ENCODE measurements at regions not wholly inside any gene's neighbourhood (a gene's known extent, or its start where the extent isn't known, plus 50 kb on each side); places are given as distances from the start of the nearest gene placed in this dataset.

DNA sequence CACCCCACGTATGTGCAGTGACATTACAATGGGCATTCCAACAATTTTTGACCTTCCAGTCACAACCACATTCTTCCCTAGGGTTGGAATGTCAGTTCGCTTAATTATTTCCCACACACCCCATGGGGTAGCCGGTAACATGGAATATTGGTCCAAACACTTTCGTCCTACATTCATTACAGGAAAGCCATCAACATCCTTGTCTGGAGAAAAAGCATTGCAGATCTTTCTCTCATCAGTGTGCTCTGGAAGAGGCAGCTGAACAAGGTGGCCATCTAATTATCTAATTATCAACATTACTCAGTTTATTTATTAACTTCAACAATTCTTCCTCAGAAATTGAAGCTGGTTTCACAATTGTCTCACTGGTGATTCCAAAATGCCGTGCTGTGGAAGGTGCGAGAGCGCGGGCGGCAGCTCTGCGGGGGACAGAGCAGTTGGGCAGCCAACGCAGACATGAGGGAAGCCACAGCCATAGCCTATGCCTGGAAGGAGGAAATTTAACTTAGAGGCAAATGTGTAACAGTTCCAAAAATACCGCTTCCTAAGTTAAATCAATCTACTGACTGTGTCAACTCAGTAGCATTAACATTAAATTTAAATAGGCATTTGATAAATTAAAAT lies 1158.9 kb upstream of the EPHA6 start:
- DNase-seq: no peak
- no peaks in the 10 kb centered on the region for H3K36me3 Mint-ChIP-seq (ENCODE audit: insufficient read depth)
- H3K27me3 Mint-ChIP-seq (ENCODE audit: low read depth): no peaks in the 10 kb centered on the region
- H3K9me3 Mint-ChIP-seq: no peaks in the 10 kb centered on the region
- H3K4me1 Mint-ChIP-seq (ENCODE audit: low read depth): no peaks in the 10 kb centered on the region
- H3K4me3 Mint-ChIP-seq: no peak overlapping the region
- no peak for ATAC-seq

DNA sequence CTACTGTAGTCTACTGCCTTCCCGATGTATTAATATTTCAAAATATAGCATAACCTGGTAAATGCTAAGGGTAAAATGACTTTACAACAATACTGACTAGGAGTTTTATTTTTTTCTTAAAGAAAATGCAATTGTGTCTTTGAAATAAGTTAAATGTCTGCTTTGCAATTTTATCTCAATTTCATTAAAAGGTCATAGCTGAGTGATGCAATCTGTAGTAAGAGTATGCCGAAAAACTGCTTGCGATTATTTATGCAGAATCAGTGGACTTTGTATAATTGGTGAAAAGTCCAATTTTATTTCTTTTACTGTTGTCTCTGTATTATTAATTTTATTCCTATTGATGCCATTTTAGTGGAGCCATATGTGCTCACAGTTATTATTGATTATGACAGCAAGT lies 1143.6 kb upstream of the EPHA6 start:
- H3K9me3 Mint-ChIP-seq: peaks cover 4% of the 10 kb centered on the region
- no peaks in the 10 kb centered on the region for H3K36me3 Mint-ChIP-seq (ENCODE audit: insufficient read depth)
- H3K4me1 Mint-ChIP-seq (ENCODE audit: low read depth): no peaks in the 10 kb centered on the region
- DNase-seq (no peak), ATAC-seq (no peak)
- no peak overlapping the region for H3K4me3 Mint-ChIP-seq
- H3K27me3 Mint-ChIP-seq (ENCODE audit: low read depth): no peaks in the 10 kb centered on the region

DNA sequence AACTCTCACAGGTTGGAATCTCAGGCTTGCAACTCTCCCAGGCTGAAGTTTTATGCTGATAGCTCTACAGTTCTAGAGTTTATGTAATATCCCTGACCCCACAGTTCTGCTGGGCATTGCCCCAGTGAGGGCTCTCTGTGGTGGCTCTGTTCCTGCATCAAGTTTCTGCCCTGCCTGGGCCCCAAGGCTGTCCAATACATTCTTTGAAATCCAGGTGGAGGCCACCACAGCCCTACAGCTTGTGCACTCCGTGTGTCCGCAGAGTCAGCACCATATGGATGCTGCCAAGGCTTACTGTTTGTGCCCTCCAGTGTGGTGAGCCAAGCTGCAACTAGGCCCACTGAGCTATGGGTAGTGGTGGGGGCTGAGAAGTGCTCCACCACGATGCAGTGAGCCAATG lies 1141.2 kb upstream of the EPHA6 start:
- H3K36me3 Mint-ChIP-seq (ENCODE audit: insufficient read depth): no peaks in the 10 kb centered on the region
- no peaks in the 10 kb centered on the region for H3K4me1 Mint-ChIP-seq (ENCODE audit: low read depth)
- DNase-seq (no peak), ATAC-seq (no peak)
- H3K4me3 Mint-ChIP-seq: no peak overlapping the region
- peaks cover under 1% of the 10 kb centered on the region for H3K9me3 Mint-ChIP-seq
- no peaks in the 10 kb centered on the region for H3K27me3 Mint-ChIP-seq (ENCODE audit: low read depth)

DNA sequence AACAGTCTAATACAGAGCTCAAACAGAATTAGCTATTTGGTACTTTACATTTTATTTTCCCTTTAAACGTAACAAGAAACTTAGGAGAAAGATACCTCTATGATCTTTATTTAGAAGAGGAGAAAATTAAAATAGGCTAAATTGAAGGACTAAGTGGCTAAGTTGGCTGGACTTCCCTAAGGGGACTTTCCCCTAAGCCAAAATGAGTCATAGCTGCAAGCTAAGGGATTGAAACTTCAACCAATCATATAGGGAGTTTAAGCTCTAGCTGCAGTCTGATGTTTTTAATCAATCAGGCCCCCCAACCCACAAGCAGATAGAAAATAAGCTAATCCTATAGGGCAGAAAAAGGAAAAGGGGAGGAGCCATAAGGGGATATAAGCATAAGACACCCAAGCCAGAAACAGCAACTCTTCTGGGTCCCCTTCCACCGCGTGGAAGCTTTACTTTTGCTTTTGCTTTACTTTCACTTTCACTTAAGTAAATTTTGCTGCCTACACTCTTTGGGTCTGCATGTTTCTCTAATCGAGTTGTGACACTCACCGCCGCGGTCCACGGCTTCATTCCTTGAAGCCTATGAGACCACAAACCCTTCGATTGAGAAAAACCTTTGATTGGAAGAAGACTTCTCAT lies 1108.5 kb upstream of the EPHA6 start:
- no peaks in the 10 kb centered on the region for H3K36me3 Mint-ChIP-seq (ENCODE audit: insufficient read depth)
- H3K4me1 Mint-ChIP-seq (ENCODE audit: low read depth): peaks cover 4% of the 10 kb centered on the region
- peaks cover 13% of the 10 kb centered on the region for H3K9me3 Mint-ChIP-seq
- H3K27me3 Mint-ChIP-seq (ENCODE audit: low read depth): no peaks in the 10 kb centered on the region
- peak in 1 of 2 donors; percentile 43 for ATAC-seq
- no peak for DNase-seq
- H3K4me3 Mint-ChIP-seq: peak overlapping the region; percentile 19

DNA sequence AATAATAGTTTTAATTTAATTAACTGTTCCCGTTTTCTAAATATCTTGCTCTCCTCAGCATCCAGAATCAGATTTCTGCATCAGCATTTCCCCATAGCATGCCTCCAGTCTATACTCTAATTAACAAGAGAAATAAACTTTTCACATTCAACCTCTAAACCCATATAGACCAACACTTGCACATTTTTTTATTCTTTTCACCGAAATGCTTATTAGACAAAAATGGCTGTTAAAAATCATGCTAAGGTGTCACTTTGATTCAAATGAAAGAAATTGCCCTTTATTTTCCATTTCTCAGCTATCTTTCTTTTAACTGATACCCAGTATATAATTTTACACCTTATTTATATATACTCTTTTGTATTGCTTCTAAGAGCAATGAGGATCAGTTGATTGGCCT lies 1107.1 kb upstream of the EPHA6 start:
- Mint-ChIP-seq H3K4me3 (no peak overlapping the region), H3K27me3 (ENCODE audit: low read depth) (no peaks in the 10 kb centered on the region), H3K9me3 (peaks cover 13% of the 10 kb centered on the region), H3K36me3 (ENCODE audit: insufficient read depth) (no peaks in the 10 kb centered on the region), H3K4me1 (ENCODE audit: low read depth) (peaks cover 4% of the 10 kb centered on the region)
- DNase-seq (no peak), ATAC-seq (no peak)

DNA sequence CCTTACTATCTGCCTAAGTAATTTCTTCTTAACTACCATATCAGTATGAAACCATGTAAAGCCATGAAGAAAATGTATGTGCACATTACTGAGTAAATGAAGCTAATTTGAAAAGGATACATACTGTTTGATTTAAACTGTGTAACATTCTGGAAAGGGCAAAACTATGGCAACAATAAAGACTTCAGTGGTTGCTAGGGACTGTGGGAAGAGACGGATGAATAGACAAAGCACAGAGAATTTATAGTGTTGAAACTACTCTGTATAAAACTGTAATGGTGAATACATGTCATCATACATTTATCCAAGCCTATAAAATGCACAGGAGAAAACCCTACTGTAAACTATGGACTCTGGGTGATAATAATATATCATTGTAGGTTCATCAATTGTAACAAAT lies 1103.7 kb upstream of the EPHA6 start:
- Mint-ChIP-seq H3K27me3 (ENCODE audit: low read depth) (no peaks in the 10 kb centered on the region), H3K36me3 (ENCODE audit: insufficient read depth) (no peaks in the 10 kb centered on the region), H3K4me3 (no peak overlapping the region), H3K4me1 (ENCODE audit: low read depth) (peaks cover 2% of the 10 kb centered on the region), H3K9me3 (peaks cover 5% of the 10 kb centered on the region)
- no peak for ATAC-seq
- DNase-seq: no peak

DNA sequence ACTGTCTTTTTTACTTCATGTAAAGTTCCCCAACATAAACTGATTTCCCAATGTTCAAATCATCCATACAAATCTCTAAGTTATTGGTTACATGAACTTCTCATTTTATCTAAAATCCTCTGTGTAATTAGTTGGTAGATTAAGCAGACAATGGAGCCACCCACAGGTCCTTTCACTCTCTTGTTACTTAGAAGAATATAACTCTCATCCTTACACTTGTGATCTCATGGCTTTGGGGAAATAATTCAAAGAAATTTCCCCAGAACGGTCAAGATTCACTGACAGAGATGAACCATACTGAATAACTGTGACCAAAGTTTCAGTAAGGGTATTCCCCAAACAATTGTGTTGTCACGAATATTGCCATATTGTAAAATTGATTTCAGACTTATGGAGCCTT lies 1102.6 kb upstream of the EPHA6 start:
- Mint-ChIP-seq H3K36me3 (ENCODE audit: insufficient read depth) (no peaks in the 10 kb centered on the region), H3K4me3 (no peak overlapping the region), H3K4me1 (ENCODE audit: low read depth) (no peaks in the 10 kb centered on the region), H3K9me3 (peaks cover 5% of the 10 kb centered on the region), H3K27me3 (ENCODE audit: low read depth) (no peaks in the 10 kb centered on the region)
- DNase-seq: no peak
- ATAC-seq: no peak

DNA sequence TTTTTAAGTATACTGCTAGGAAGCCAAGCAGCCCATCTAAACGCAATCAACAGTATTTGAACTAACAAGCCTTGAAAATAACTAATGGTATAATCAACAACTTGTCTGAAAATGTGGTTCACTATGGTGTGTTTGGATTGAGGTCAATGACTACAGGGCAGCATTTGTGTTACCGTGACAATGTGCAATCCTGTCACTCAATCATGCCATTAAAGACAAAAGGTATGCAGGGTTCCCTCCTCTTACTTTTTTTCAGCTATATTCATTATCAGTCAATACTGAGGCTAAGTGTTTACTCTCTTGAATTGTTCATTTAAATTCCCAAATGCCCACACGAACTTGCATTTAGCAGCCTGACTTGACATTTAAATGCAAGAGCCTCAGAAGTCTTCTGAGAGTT lies 1099.3 kb upstream of the EPHA6 start:
- H3K9me3 Mint-ChIP-seq: no peaks in the 10 kb centered on the region
- no peaks in the 10 kb centered on the region for H3K4me1 Mint-ChIP-seq (ENCODE audit: low read depth)
- no peaks in the 10 kb centered on the region for H3K27me3 Mint-ChIP-seq (ENCODE audit: low read depth)
- no peak overlapping the region for H3K4me3 Mint-ChIP-seq
- no peak for DNase-seq
- ATAC-seq: no peak
- H3K36me3 Mint-ChIP-seq (ENCODE audit: insufficient read depth): no peaks in the 10 kb centered on the region

DNA sequence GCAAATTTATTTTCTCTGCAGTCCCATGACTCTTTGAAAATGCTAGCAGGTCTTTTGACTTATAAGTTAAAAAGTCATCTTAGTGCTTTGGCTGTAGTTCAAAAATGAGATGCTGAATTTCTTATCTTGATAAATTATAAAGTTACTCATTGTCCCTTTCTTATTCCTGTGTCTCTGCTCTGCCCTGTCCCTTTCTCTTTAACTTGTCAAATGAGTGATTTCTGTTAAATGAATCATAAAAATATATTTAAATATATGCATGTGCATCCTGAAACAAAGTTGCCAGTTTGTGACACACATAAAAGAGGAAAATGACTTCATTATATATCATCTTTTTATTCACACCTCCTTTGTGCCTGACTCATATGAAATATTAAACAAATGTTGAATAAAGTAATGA lies 1097.3 kb upstream of the EPHA6 start:
- Mint-ChIP-seq H3K36me3 (ENCODE audit: insufficient read depth) (no peaks in the 10 kb centered on the region), H3K27me3 (ENCODE audit: low read depth) (no peaks in the 10 kb centered on the region), H3K9me3 (no peaks in the 10 kb centered on the region), H3K4me3 (no peak overlapping the region), H3K4me1 (ENCODE audit: low read depth) (peaks cover 2% of the 10 kb centered on the region)
- DNase-seq (no peak), ATAC-seq (no peak)

DNA sequence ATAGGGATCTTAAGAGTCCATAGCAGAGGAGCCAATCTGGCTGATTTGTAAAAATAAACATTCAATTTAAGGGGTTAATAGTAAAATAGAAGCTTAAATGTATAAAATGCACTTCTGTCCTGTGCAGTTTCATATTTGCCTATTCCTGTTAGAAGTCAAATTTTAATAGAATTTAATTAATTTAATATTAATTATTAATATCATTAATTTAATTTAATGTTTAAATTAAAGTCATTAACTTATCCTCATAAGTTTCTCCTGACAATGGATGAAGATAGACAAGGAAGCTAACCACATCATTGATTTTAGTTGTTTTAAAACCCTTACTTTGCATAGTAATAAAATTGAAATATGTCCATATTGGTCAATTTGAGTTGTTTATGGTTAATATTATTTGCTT lies 1096.2 kb upstream of the EPHA6 start:
- Mint-ChIP-seq H3K4me3 (no peak overlapping the region), H3K27me3 (ENCODE audit: low read depth) (no peaks in the 10 kb centered on the region), H3K36me3 (ENCODE audit: insufficient read depth) (no peaks in the 10 kb centered on the region), H3K4me1 (ENCODE audit: low read depth) (peaks cover 2% of the 10 kb centered on the region), H3K9me3 (no peaks in the 10 kb centered on the region)
- no peak for ATAC-seq
- DNase-seq: no peak

DNA sequence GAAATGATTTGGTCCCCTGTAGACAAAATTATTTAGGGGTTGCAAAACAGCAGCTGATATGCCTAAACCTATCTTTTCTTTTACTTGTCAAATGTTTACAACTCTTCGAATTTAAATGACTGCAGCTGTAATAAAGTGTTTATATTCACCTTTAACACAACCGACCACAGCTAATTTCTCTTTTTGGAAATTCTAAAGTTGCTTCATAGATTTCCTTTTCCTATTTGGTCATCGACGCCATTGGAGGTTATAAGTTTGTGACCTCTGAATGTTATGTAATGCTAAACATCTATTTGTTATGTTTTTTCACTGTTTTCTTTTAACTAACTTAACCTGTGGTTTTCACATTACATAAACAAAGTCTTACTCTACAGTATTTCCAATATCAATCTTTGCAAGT lies 1094.9 kb upstream of the EPHA6 start:
- DNase-seq: no peak
- Mint-ChIP-seq H3K9me3 (no peaks in the 10 kb centered on the region), H3K36me3 (ENCODE audit: insufficient read depth) (no peaks in the 10 kb centered on the region), H3K27me3 (ENCODE audit: low read depth) (no peaks in the 10 kb centered on the region), H3K4me3 (no peak overlapping the region), H3K4me1 (ENCODE audit: low read depth) (peaks cover 2% of the 10 kb centered on the region)
- no peak for ATAC-seq

DNA sequence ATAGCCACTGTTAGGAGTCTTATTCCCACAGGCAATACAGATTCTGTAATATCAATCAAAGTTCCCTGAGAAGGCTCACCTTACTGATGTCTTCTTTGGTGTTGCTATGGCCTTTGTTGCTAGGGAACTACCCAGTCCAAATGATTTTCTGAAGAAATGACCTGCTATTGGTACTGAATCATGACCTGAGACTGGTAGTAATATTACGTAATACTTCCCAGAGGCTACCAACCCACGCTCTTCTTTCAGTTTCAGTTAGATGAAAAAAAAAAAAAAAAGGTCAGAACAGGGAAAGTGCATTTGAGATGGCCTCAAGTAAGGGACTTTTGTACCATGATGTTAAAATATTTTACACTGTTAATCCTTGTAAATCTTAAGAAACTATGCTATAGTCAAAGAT lies 1092.5 kb upstream of the EPHA6 start:
- no peak for DNase-seq
- H3K4me3 Mint-ChIP-seq: no peak overlapping the region
- H3K36me3 Mint-ChIP-seq (ENCODE audit: insufficient read depth): no peaks in the 10 kb centered on the region
- H3K9me3 Mint-ChIP-seq: no peaks in the 10 kb centered on the region
- peaks cover 2% of the 10 kb centered on the region for H3K4me1 Mint-ChIP-seq (ENCODE audit: low read depth)
- H3K27me3 Mint-ChIP-seq (ENCODE audit: low read depth): no peaks in the 10 kb centered on the region
- ATAC-seq: no peak

DNA sequence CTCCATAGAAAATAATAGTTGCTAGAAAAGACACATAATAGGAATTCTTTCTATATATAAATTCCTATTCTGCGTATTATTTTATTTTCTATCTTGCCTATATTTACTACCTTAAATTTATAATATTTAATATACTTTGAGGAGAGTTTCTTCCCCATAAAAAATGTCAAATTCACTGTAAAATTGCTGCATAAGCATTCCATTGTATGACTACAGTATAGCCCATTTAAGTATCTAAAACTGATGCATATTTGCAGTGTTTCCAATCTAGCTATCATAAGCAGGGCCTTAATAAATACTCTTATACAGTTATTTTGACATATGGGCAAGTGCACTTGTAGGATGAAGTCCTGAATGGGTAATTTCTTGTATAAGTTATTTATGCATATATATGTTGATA lies 1088.6 kb upstream of the EPHA6 start:
- no peaks in the 10 kb centered on the region for H3K36me3 Mint-ChIP-seq (ENCODE audit: insufficient read depth)
- no peaks in the 10 kb centered on the region for H3K27me3 Mint-ChIP-seq (ENCODE audit: low read depth)
- ATAC-seq: no peak
- H3K4me1 Mint-ChIP-seq (ENCODE audit: low read depth): peaks cover 2% of the 10 kb centered on the region
- H3K9me3 Mint-ChIP-seq: peaks cover 4% of the 10 kb centered on the region
- DNase-seq: no peak
- no peak overlapping the region for H3K4me3 Mint-ChIP-seq

DNA sequence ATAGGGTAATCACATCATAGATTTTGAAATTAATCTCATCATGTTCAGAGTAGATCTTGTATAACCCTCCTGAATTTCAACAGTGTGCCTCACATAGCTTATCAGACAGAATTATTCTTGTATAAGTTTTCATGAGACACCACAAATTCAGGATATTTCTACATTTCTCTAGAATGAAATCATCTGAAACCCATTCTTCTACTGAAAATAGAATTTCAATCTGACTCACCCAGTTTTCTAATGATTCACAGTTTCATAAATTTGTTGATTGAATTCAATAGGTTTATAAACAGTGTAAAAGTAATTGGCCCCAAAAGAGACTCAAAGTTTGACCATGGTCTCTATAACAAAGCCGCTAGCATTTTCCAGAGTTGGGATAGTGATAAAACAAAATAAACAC lies 1082.6 kb upstream of the EPHA6 start:
- no peaks in the 10 kb centered on the region for H3K36me3 Mint-ChIP-seq (ENCODE audit: insufficient read depth)
- H3K27me3 Mint-ChIP-seq (ENCODE audit: low read depth): no peaks in the 10 kb centered on the region
- ATAC-seq: no peak
- no peaks in the 10 kb centered on the region for H3K4me1 Mint-ChIP-seq (ENCODE audit: low read depth)
- H3K9me3 Mint-ChIP-seq: peaks cover 4% of the 10 kb centered on the region
- H3K4me3 Mint-ChIP-seq: no peak overlapping the region
- DNase-seq: no peak

DNA sequence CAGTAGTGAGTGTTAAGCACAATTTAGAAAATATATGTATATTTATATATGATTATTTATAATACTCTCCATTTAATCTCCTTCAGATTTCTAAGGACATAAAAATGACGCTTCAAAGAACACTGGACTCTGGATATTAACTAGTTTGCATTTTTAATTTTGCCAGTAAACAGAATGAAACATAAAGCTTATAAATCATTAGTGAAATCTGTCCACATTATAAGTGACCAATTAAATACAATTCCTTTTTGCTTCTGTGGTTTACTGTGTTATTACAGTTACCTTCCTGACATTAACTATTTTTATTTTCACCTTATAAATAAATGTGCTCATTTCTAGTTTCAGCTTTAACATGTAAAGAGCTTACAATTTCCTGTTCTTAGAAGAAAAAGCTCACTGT lies 1081.1 kb upstream of the EPHA6 start:
- Mint-ChIP-seq H3K4me1 (ENCODE audit: low read depth) (no peaks in the 10 kb centered on the region), H3K9me3 (peaks cover 3% of the 10 kb centered on the region), H3K4me3 (no peak overlapping the region), H3K36me3 (ENCODE audit: insufficient read depth) (no peaks in the 10 kb centered on the region), H3K27me3 (ENCODE audit: low read depth) (no peaks in the 10 kb centered on the region)
- no peak for DNase-seq
- ATAC-seq: no peak
